K562 (cell line): ENCODE measurements at regions not wholly inside any gene's neighbourhood (a gene's known extent, or its start where the extent isn't known, plus 50 kb on each side); places are given as distances from the start of the nearest gene placed in this dataset.

Source experiments
- EZH2 ChIP-seq: IDR thresholded peaks from 2 replicates; pipeline ENCODE4 v1.6.1; 2012; ENCODE audit warnings: low read depth, mild to moderate bottlenecking, inconsistent platforms, low read length, borderline replicate concordance
- HDAC2 ChIP-seq: fragments of 450-650 bp; IDR thresholded peaks from 2 replicates; pipeline ENCODE4 v1.6.1; 2016; ENCODE audit warnings: mild to moderate bottlenecking
- JUND ChIP-seq, 2 experiments: IDR thresholded peaks; 2 replicates in 1 of 2; 3 replicates in 1 of 2; pipeline ENCODE4 v1.6.1; 2011; ENCODE audit warnings: borderline replicate concordance in 2 of 2, low read depth in 2 of 2, low read length in 2 of 2, improper control_type of control experiment in 1 of 2, missing biosample characterization in 1 of 2, missing genetic modification characterization in 1 of 2, missing genetic modification reagents in 1 of 2
- SP1 ChIP-seq: sonication (generic); formaldehyde crosslinking; IDR thresholded peaks from 2 replicates; pipeline ENCODE4 v1.8.1; 2022; ENCODE audit warnings: mild to moderate bottlenecking, missing genetic modification reagents
- USF2 ChIP-seq: sonication (generic); formaldehyde crosslinking; IDR thresholded peaks from 2 replicates; pipeline ENCODE4 v1.5.0; 2020; ENCODE audit warnings: missing genetic modification reagents

- TF ChIP-seq USF2, result no peak
- TF ChIP-seq HDAC2, result no peak
- no peak for TF ChIP-seq JUND (IDR thresholded peaks at IDR 0.05; ENCODE audit: borderline replicate concordance, low read depth, low read length)
- TF ChIP-seq JUND (tag; IDR thresholded peaks at IDR 0.05; ENCODE audit: borderline replicate concordance, low read depth, low read length), result no peak
- no peak for TF ChIP-seq EZH2
- no peak for TF ChIP-seq SP1 (CRISPR knock-in tag)
Observed at GRCh38 chr20:11043001-11043400, 369.2 kb upstream of the JAG1 start.
